Colonic mucosa (tissue), 4 donors: ENCODE measurements at regions not wholly inside any gene's neighbourhood (a gene's known extent, or its start where the extent isn't known, plus 50 kb on each side); places are given as distances from the start of the nearest gene placed in this dataset.
A peak's percentile ranks its signal among the peaks of the same experiment; 100 is the strongest.

Experiments
- DNase-seq: peaks from one replicate; pipeline ENCODE4 v3.0.0-alpha.2; 2020
- H3K27ac ChIP-seq: fragments of 200-600 bp; one replicate; pipeline ENCODE4 v1.8.0; 2021
- H3K27me3 ChIP-seq: fragments of 200-600 bp; one replicate; pipeline ENCODE4 v1.8.0; 2021
- H3K36me3 ChIP-seq: fragments of 200-600 bp; one replicate; pipeline ENCODE4 v1.8.0; 2021
- H3K4me1 ChIP-seq: fragments of 200-600 bp; one replicate; pipeline ENCODE4 v1.8.0; 2021; ENCODE audit warnings: mild to moderate bottlenecking
- H3K4me3 ChIP-seq: fragments of 200-600 bp; one replicate; pipeline ENCODE4 v1.8.0; 2021
- H3K9ac ChIP-seq, 2 donors: one replicate each; pipeline ENCODE4 v1.7.0; 2013; ENCODE audit warnings: control low read depth in 2 of 2, low read depth in 2 of 2, low read length in 2 of 2
- H3K9me3 ChIP-seq: fragments of 200-600 bp; one replicate; pipeline ENCODE4 v1.8.0; 2021
- intact Hi-C: fragments of 100-400 bp; cut with DNase I; formaldehyde crosslinking; loops from one replicate; pipeline ENCODE4 v1.14.1; 2022
- TF ChIP-seq, protein P1 (sequence below): fragments of 200-600 bp; IDR thresholded peaks from one replicate; pipeline ENCODE4 v1.8.0; 2022; ENCODE audit warnings: antibody characterized with exemption, mild to moderate bottlenecking
- donor health status: healthy.
- donor health status: DM: no; HTN: no; CAD: no.
- donor health status: DM: no; HTN: no; CAD: no.

DNA sequence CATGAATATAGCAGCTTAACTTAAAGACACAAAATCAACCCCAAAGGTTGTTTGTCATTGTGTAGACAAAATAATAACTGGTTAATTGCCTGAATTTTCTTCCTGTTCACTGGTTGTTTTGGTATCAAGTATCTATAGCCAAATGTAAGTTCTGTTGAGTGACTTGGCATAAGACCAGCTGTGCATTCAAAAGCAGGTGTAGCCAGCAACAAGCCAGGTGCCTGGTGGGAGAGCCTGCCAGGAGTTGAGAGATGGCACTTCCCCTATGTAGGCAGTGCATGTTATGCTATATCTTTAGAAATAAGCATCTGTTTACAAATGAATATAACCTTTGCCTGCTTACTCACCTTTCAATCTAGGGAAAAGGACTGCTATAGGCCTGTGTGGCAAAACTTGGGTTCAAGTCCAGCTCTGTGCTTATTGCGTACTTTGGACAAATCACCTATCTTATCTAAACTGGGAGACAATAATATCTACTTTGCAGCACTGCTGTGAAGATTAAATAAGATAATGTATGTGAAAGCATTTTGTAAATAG is 84.9 kb upstream of the TBL1XR1 start:
- intact Hi-C loops = no loop called here
- no peaks in the 10 kb centered on the region for H3K36me3 ChIP-seq
- H3K9me3 ChIP-seq = no peaks in the 10 kb centered on the region
- DNase-seq = peak; percentile 59
- H3K4me1 ChIP-seq = peaks cover 9% of the 10 kb centered on the region
- H3K27ac ChIP-seq = peak overlapping the region; percentile 38
- H3K9ac ChIP-seq = no peak overlapping the region
- no peak overlapping the region for H3K4me3 ChIP-seq
- no peaks in the 10 kb centered on the region for H3K27me3 ChIP-seq
- TF ChIP-seq, protein P1, sequence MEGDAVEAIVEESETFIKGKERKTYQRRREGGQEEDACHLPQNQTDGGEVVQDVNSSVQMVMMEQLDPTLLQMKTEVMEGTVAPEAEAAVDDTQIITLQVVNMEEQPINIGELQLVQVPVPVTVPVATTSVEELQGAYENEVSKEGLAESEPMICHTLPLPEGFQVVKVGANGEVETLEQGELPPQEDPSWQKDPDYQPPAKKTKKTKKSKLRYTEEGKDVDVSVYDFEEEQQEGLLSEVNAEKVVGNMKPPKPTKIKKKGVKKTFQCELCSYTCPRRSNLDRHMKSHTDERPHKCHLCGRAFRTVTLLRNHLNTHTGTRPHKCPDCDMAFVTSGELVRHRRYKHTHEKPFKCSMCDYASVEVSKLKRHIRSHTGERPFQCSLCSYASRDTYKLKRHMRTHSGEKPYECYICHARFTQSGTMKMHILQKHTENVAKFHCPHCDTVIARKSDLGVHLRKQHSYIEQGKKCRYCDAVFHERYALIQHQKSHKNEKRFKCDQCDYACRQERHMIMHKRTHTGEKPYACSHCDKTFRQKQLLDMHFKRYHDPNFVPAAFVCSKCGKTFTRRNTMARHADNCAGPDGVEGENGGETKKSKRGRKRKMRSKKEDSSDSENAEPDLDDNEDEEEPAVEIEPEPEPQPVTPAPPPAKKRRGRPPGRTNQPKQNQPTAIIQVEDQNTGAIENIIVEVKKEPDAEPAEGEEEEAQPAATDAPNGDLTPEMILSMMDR = no peak

DNA sequence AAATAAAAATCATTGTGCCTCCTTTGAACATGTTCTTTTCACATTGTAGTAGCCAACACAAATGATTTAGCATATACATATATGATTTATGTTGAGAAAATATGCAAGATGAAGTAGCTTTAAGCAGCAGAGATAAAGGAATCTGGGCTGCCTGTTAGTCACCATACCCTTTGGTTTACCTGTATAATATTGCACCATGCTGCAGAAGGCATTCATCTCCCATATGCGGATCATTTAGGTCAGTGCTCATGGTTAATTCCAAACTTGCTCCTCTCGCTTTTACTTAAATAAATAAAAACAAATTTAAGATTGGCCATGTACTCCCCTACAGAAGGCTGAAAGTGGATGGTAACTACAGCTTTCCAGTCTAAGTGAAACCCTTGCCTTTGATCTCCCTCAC is 86.7 kb upstream of the TBL1XR1 start:
- no peak for DNase-seq
- H3K9ac ChIP-seq = no peak overlapping the region
- intact Hi-C loops = no loop called here
- TF ChIP-seq, protein P1 = no peak
- H3K4me3 ChIP-seq = no peak overlapping the region
- no peaks in the 10 kb centered on the region for H3K27me3 ChIP-seq
- H3K36me3 ChIP-seq = no peaks in the 10 kb centered on the region
- H3K27ac ChIP-seq = no peak overlapping the region
- no peaks in the 10 kb centered on the region for H3K9me3 ChIP-seq
- H3K4me1 ChIP-seq = peaks cover 9% of the 10 kb centered on the region

DNA sequence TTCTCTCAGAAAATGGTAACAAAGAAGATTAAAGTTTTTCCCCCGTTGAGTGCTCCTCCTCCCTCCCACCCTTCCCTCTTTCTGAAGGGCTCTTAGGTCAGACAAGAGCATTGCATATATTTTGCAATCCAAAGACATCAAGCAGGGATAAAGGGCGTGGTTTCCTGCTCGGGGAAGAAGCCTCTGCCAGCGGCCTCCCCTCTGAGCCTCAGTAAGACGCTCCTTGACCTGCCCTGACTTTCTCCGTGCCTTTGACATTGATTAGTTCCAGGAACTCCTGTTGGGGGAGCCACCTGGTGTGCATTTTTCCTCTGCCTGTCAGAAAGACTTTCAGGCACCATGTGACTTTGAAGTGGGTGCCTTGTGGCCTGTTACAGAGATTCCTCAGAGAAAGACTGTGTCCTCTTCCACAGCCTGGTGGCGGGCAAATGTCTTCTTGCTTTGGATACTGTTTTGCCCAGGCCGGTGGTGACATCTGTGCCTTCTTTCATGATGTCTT is 87.2 kb upstream of the TBL1XR1 start:
- Histone ChIP-seq H3K9ac (no peak overlapping the region), H3K4me1 (peaks cover 9% of the 10 kb centered on the region), H3K27ac (peak overlapping the region; percentile 2), H3K36me3 (no peaks in the 10 kb centered on the region), H3K9me3 (no peaks in the 10 kb centered on the region), H3K27me3 (no peaks in the 10 kb centered on the region), H3K4me3 (no peak overlapping the region)
- intact Hi-C loops = no loop called here
- peak; percentile 59 for DNase-seq
- TF ChIP-seq, protein P1 = no peak

DNA sequence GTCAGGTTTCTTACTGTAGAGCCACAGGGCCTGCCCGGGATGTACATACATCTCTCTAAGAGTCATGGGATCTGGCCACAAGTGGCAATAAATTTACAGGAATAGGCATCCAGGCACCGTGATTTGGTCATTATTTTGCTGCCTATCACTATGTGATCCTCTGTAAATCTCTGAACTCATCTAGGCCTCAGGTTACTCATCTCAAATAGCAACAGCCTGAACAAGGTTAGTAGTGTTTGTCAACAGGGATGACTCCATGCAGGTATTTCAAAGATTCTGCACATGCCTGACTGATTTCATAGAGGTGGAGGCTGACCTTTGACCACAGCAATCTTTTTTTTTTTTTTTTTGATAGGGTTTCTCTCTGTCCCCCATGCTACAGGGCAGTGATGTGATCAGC is 88.8 kb upstream of the TBL1XR1 start:
- H3K27me3 ChIP-seq = no peaks in the 10 kb centered on the region
- intact Hi-C loops = no loop called here
- H3K27ac ChIP-seq = peak overlapping the region; percentile 68
- peaks cover 9% of the 10 kb centered on the region for H3K4me1 ChIP-seq
- H3K4me3 ChIP-seq = no peak overlapping the region
- H3K36me3 ChIP-seq = no peaks in the 10 kb centered on the region
- no peaks in the 10 kb centered on the region for H3K9me3 ChIP-seq
- TF ChIP-seq, protein P1 = no peak
- no peak overlapping the region for H3K9ac ChIP-seq
- DNase-seq = no peak

DNA sequence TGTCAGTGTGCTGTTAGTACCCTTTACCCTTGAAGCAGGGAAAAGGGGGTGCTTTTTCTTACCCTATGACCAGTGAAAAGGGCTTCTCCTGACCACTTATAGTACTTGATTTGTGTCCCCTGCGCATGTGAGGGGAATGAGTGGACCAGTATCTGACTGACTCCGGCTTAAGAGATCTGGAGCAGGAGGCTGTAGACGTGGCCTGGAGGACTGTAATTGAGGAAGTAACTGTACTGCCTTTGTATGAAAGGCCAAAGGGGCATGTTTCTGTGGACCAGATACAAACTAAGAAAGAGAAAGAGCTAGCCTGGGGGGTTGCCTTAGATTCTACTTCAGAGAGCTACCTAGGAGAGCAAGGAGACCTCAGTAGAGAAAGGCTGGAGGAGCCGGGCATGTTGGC is 89.9 kb upstream of the TBL1XR1 start:
- DNase-seq = peak; percentile 56
- no peak overlapping the region for H3K4me3 ChIP-seq
- TF ChIP-seq, protein P1 = no peak
- H3K9ac ChIP-seq = peak overlapping the region in 1 of 2 donors; percentile 62
- peaks cover 4% of the 10 kb centered on the region for H3K4me1 ChIP-seq
- H3K36me3 ChIP-seq = no peaks in the 10 kb centered on the region
- H3K27me3 ChIP-seq = no peaks in the 10 kb centered on the region
- H3K27ac ChIP-seq = peak overlapping the region; percentile 68
- intact Hi-C loops = no loop called here
- H3K9me3 ChIP-seq = no peaks in the 10 kb centered on the region
